Panc1 (cell line): ENCODE measurements at regions not wholly inside any gene's neighbourhood (a gene's known extent, or its start where the extent isn't known, plus 50 kb on each side); places are given as distances from the start of the nearest gene placed in this dataset.

Experiments
- ATAC-seq: fragments of 200-7000 bp; cut with Tn5 transposase; 2 replicates; pipeline ENCODE4 v1.9.1; 2020; ENCODE audit warnings: mild to moderate bottlenecking, moderate library complexity
- BruUV-seq: library from RNA; stranded (reverse); fragments of 400-500 nt; replicated peaks from 2 replicates; lab custom pipeline; 2021; lab: Mats Ljungman, UMichigan
- CTCF ChIA-PET: fragments of 300-600 bp; sonication (Branson Sonifier 250); formaldehyde crosslinking; loops from one replicate; lab custom pipeline; 2022; ENCODE audit warnings: antibody characterized with exemption; lab: Charles Lee
- POLR2A ChIA-PET: fragments of 300-600 bp; sonication (Branson Sonifier 250); formaldehyde crosslinking; loops from one replicate; lab custom pipeline; 2022; ENCODE audit warnings: antibody characterized with exemption; lab: Charles Lee
- DNase-seq: peaks from one replicate; pipeline ENCODE4 v3.0.0-alpha.2; 2010; ENCODE audit warnings: low read depth, low spot score
- H3K27ac ChIP-seq: 2 replicates; pipeline ENCODE4 v1.5.1; 2011; ENCODE audit warnings: mild to moderate bottlenecking, low read length, inconsistent platforms
- H3K27me3 ChIP-seq: fragments of 200-500 bp; sonication (Bioruptor generic); 2 replicates; pipeline ENCODE4 v1.6.0; 2014; ENCODE audit warnings: low read length, inconsistent platforms; ENCODE audit not compliant: control insufficient read depth, insufficient read depth
- H3K36me3 ChIP-seq: fragments of 200-500 bp; sonication (Bioruptor generic); 2 replicates; pipeline ENCODE4 v1.5.1; 2014; ENCODE audit warnings: inconsistent platforms, mild to moderate bottlenecking, low read length, moderate library complexity; ENCODE audit not compliant: control insufficient read depth, insufficient read depth
- H3K4me1 ChIP-seq: 2 replicates; pipeline ENCODE4 v1.5.1; 2011; ENCODE audit warnings: inconsistent platforms, mild to moderate bottlenecking, low read length, moderate library complexity; ENCODE audit not compliant: control insufficient read depth, insufficient read depth
- H3K4me3 ChIP-seq, 2 experiments: 2 replicates each; pipeline ENCODE4 v1.5.1; 2011 to 2012; ENCODE audit warnings: low read depth in 2 of 2, low read length in 2 of 2, mild to moderate bottlenecking in 2 of 2, inconsistent platforms in 1 of 2, moderate library complexity in 1 of 2
- H3K9me3 ChIP-seq: fragments of 200-500 bp; sonication (Bioruptor generic); 2 replicates; pipeline ENCODE4 v1.5.1; 2014; ENCODE audit warnings: low read depth, mild to moderate bottlenecking, inconsistent platforms, low read length, moderate library complexity; ENCODE audit not compliant: control insufficient read depth, insufficient read depth
- CTCF ChIP-seq: fragments of 450-650 bp; IDR thresholded peaks from 2 replicates; pipeline ENCODE4 v1.5.1; 2017; ENCODE audit warnings: mild to moderate bottlenecking
- POLR2AphosphoS5 ChIP-seq: IDR thresholded peaks from 2 replicates; pipeline ENCODE4 v1.6.1; 2012; ENCODE audit warnings: mild to moderate bottlenecking, low read depth, low read length, moderate library complexity
- REST ChIP-seq, 2 experiments: IDR thresholded peaks; 2 replicates each; pipeline ENCODE4 v1.6.1; 2011 to 2012; ENCODE audit warnings: low read depth in 2 of 2, control low read depth in 1 of 2, low read length in 1 of 2, mild to moderate bottlenecking in 1 of 2, moderate library complexity in 1 of 2; ENCODE audit not compliant: insufficient read depth in 1 of 2
- SIN3A ChIP-seq: IDR thresholded peaks from 2 replicates; pipeline ENCODE4 v1.6.1; 2012; ENCODE audit warnings: low read depth, mild to moderate bottlenecking, low read length, moderate library complexity, borderline replicate concordance; ENCODE audit not compliant: insufficient read depth
- TCF7L2 ChIP-seq: IDR thresholded peaks from 2 replicates; pipeline ENCODE4 v1.6.1; 2011; ENCODE audit warnings: mild to moderate bottlenecking, low read depth, low read length, inconsistent platforms
- in situ Hi-C: cut with HindIII; loops from 2 replicates; pipeline ENCODE4 v1.10.0; 2016; ENCODE audit warnings: low sequenced_read_pairs, low pct_unique_long_range_greater_than_20kb
- intact Hi-C: fragments of 100-400 bp; cut with micrococcal nuclease; formaldehyde crosslinking; loops from one replicate; pipeline ENCODE4 v1.10.0; 2022; ENCODE audit not compliant: unreplicated experiment

- POLR2A ChIA-PET = interaction anchor here (0.7 kb wide), 1 partner anchor 520 kb away, joined by 3 read pairs; the partner anchor contains the start of gene RSPH4A
- no peak overlapping the region for H3K27ac ChIP-seq
- H3K36me3 ChIP-seq = no peaks in the 10 kb centered on the region
- intact Hi-C loops = no loop called here
- H3K9me3 ChIP-seq = no peaks in the 10 kb centered on the region
- TF ChIP-seq TCF7L2 = no peak
- no peak for TF ChIP-seq POLR2AphosphoS5
- TF ChIP-seq REST (IDR thresholded peaks at IDR 0.05; ENCODE audit: insufficient read depth in 1 of 2, low read depth in 2 of 2, low read length in 1 of 2) = no peak
- TF ChIP-seq SIN3A = no peak
- no peak; the same call in 1 of the 2 replicates for TF ChIP-seq CTCF
- CTCF ChIA-PET = interaction anchor here (0.5 kb wide), 1 partner anchor 149 kb away, joined by 9 read pairs; no protein-coding TSS in a partner anchor
- H3K4me3 ChIP-seq = no peak overlapping the region
- DNase-seq (no peak), ATAC-seq (no peak)
- no peaks in the 10 kb centered on the region for H3K4me1 ChIP-seq
- in situ Hi-C loops = no loop called here
- BruUV-seq = no TSS peak
- H3K27me3 ChIP-seq = no peaks in the 10 kb centered on the region
Observed at GRCh38 chr6:117136702-117137101, 128.7 kb upstream of the VGLL2 start.

- no peak overlapping the region for H3K4me3 ChIP-seq
- ATAC-seq (no peak), DNase-seq (no peak)
- TF ChIP-seq TCF7L2 = no peak
- no peak for TF ChIP-seq REST (IDR thresholded peaks at IDR 0.05; ENCODE audit: insufficient read depth in 1 of 2, low read depth in 2 of 2, low read length in 1 of 2)
- TF ChIP-seq CTCF = no peak
- TF ChIP-seq POLR2AphosphoS5 = no peak
- no peak for TF ChIP-seq SIN3A
- ChIA-PET CTCF (no interaction called here), POLR2A (interaction anchor here (0.7 kb wide), 1 partner anchor 521 kb away, joined by 3 read pairs; the partner anchor contains the start of gene RSPH4A)
- intact Hi-C loops = no loop called here
- no TSS peak for BruUV-seq
- H3K4me1 ChIP-seq = no peaks in the 10 kb centered on the region
- in situ Hi-C loops = no loop called here
- H3K27ac ChIP-seq = no peak overlapping the region
- H3K9me3 ChIP-seq = no peaks in the 10 kb centered on the region
- no peaks in the 10 kb centered on the region for H3K27me3 ChIP-seq
- H3K36me3 ChIP-seq = no peaks in the 10 kb centered on the region
Observed at GRCh38 chr6:117137711-117138110, 127.6 kb upstream of the VGLL2 start.
